ENCODE measurements at regions not wholly inside any gene's neighbourhood (a gene's known extent, or its start where the extent isn't known, plus 50 kb on each side); places are given as distances from the start of the nearest gene placed in this dataset.
A peak's percentile ranks its signal among the peaks of the same experiment; 100 is the strongest.

DNA sequence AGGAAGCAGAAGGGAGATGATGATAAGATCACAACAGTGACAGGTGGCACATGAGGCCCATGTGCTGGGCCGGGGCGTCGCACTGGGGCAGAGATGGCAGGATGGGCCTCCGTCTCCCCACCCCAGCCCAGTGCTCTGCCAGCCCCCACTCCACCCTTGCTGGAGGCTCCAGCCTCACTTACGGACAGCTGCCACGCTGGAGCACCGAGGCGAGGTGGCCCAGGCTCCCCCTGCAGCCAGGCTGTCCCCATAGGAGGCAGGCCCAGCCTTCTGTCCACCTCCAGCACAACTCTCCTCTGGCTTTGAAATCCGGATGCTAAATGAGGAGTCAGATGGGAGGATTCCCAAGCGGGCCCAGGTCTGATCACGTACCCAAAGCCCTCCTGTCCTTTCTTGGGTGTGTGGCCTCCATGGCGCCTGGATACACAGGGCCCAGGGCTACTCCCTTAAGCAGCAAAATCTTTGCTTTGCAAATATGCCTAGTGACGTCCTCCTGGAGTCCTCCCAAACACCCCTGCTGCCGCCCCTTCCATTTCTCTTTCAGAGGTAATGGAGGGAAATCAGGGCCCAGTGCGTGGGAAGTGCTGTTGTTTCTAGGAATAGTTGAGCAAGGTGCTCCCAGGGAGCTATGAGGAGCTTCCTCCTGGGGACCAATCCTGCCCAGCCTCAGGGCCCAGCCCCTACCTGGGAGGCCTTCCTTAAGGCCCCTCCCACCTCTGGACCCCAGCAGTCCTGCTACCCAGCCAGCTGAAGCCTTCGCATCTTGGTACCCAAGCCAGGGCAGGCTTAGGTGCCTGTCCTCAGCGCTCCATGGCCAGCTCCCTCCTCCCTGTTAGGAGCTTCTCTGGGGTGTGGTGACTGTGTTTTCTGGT lies 170.4 kb upstream of the MYCN start:
- Histone ChIP-seq H3K4me3 (no peak overlapping the region), H3K9me3 (no peaks in the 10 kb centered on the region), H3K36me3 (no peaks in the 10 kb centered on the region), H3K27me3 (no peaks in the 10 kb centered on the region), H3K27ac (no peak overlapping the region), H3K4me1 (no peaks in the 10 kb centered on the region)
- no peak for TF ChIP-seq CTCF (IDR thresholded peaks at IDR 0.05)
- ATAC-seq (peak; percentile 14), DNase-seq (no peak)
- intact Hi-C loops (cut with DNase I) = no loop called here

DNA sequence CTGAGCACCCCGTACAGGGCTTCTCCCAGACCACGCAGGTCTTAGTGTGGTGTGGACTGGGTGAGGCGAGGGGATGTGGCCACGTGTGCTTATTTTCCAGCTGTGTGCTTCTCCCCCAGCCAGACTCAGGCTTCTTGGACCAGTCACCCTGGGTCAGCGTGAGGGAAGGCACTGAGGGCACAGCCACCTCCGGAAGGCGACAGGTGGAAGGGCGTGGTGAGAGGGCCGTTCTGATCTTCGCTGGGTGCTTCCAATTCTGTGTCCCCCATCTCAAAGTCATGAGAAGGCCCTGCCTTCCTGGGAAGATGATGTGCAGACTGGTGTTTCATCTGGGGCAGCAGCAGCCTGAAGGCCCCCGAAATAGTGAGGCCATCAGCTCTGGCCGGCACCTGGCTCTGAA lies 169.7 kb upstream of the MYCN start:
- Histone ChIP-seq H3K4me3 (no peak overlapping the region), H3K27me3 (no peaks in the 10 kb centered on the region), H3K4me1 (no peaks in the 10 kb centered on the region), H3K36me3 (no peaks in the 10 kb centered on the region), H3K27ac (no peak overlapping the region), H3K9me3 (no peaks in the 10 kb centered on the region)
- TF ChIP-seq CTCF (IDR thresholded peaks at IDR 0.05) = no peak
- DNase-seq (no peak), ATAC-seq (peak; percentile 4)
- intact Hi-C loops (cut with DNase I) = no loop called here

DNA sequence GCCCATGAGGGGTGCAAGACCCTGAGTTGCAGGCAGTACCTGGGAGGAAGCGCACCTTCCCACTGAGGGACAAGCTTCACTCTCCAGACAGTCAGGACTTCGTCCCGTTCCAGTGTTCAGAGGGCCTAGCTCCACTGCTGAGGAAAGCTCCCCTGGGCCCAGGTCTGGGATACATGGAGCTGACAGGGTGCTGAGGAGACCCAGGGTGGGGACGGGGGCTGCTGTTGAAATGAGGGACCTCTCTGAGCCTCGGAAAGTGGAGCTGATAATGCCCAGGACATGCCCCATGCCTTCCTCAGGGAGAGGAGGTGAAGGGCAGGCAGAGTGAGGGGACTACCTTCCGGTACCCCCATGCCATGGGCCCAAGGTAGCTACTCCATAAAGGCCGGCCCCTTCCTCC lies 169.2 kb upstream of the MYCN start:
- Histone ChIP-seq H3K9me3 (no peaks in the 10 kb centered on the region), H3K27ac (no peak overlapping the region), H3K4me3 (no peak overlapping the region), H3K27me3 (no peaks in the 10 kb centered on the region), H3K36me3 (no peaks in the 10 kb centered on the region), H3K4me1 (no peaks in the 10 kb centered on the region)
- ATAC-seq (no peak), DNase-seq (no peak)
- intact Hi-C loops (cut with DNase I) = no loop called here
- TF ChIP-seq CTCF (IDR thresholded peaks at IDR 0.05) = no peak

- H3K9me3 ChIP-seq = no peaks in the 10 kb centered on the region
- H3K36me3 ChIP-seq = no peaks in the 10 kb centered on the region
- no peaks in the 10 kb centered on the region for H3K4me1 ChIP-seq
- no peak for ATAC-seq
- no peak for TF ChIP-seq CTCF (IDR thresholded peaks at IDR 0.05)
- H3K27ac ChIP-seq = no peak overlapping the region
- intact Hi-C loops (cut with DNase I) = no loop called here
- no peaks in the 10 kb centered on the region for H3K27me3 ChIP-seq
- H3K4me3 ChIP-seq = no peak overlapping the region
- DNase-seq = no peak
These were observed 168.2 kb upstream of the MYCN start for GRCh38 chr2:15772086-15772595.

- ATAC-seq (no peak), DNase-seq (no peak)
- Histone ChIP-seq H3K27ac (no peak overlapping the region), H3K27me3 (no peaks in the 10 kb centered on the region), H3K4me1 (no peaks in the 10 kb centered on the region), H3K4me3 (no peak overlapping the region), H3K9me3 (no peaks in the 10 kb centered on the region), H3K36me3 (no peaks in the 10 kb centered on the region)
- no peak for TF ChIP-seq CTCF (IDR thresholded peaks at IDR 0.05)
- intact Hi-C loops (cut with DNase I) = no loop called here
These were observed 167.7 kb upstream of the MYCN start for GRCh38 chr2:15772681-15773080.

Measured in upper lobe of right lung (tissue), 1 donor.